ENCODE measurements at regions not wholly inside any gene's neighbourhood (a gene's known extent, or its start where the extent isn't known, plus 50 kb on each side); places are given as distances from the start of the nearest gene placed in this dataset.

- no peak for DNase-seq
Observed at GRCh38 chr2:67625690-67626475, 228.8 kb downstream of the ETAA1 start.

- DNase-seq = no peak
Observed at GRCh38 chr2:67626656-67627055, 229.5 kb downstream of the ETAA1 start.

GRCh38 chr2:67627456-67628207, 230.5 kb downstream of the ETAA1 start:
- DNase-seq = no peak

GRCh38 chr2:67628892-67629291, 231.8 kb downstream of the ETAA1 start:
- no peak for DNase-seq

GRCh38 chr2:67631483-67631882, 234.3 kb downstream of the ETAA1 start:
- DNase-seq = no peak

GRCh38 chr2:67633212-67633856, 236.2 kb downstream of the ETAA1 start:
- DNase-seq = no peak

- no peak for DNase-seq
Observed at GRCh38 chr2:67638146-67638545, 241.0 kb downstream of the ETAA1 start.

- DNase-seq = no peak
Observed at GRCh38 chr2:67641312-67642045, 244.3 kb downstream of the ETAA1 start.

GRCh38 chr2:67642046-67642382, 244.9 kb downstream of the ETAA1 start:
- no peak for DNase-seq

- no peak for DNase-seq
Observed at GRCh38 chr2:67642961-67643360, 245.8 kb downstream of the ETAA1 start.

GRCh38 chr2:67645280-67646138, 248.4 kb downstream of the ETAA1 start:
- DNase-seq = no peak

- no peak for DNase-seq
Observed at GRCh38 chr2:67646714-67647333, 249.7 kb downstream of the ETAA1 start.

GRCh38 chr2:67649331-67650261, 252.5 kb downstream of the ETAA1 start:
- DNase-seq = no peak

GRCh38 chr2:67650291-67651133, 253.4 kb downstream of the ETAA1 start:
- DNase-seq = no peak

GRCh38 chr2:67651565-67651964, 254.4 kb downstream of the ETAA1 start:
- DNase-seq = no peak

- no peak for DNase-seq
Observed at GRCh38 chr2:67652679-67653078, 255.5 kb downstream of the ETAA1 start.

- no peak for DNase-seq
Observed at GRCh38 chr2:67656875-67657274, 259.7 kb downstream of the ETAA1 start.

GRCh38 chr2:67658820-67659219, 261.7 kb downstream of the ETAA1 start:
- DNase-seq = no peak

- no peak for DNase-seq
Observed at GRCh38 chr2:67660015-67660602, 263.0 kb downstream of the ETAA1 start.

All from stimulated activated CD4-positive, alpha-beta T cell treated with anti-CD3 and anti-CD28 coated beads, Interleukin-12 subunit alpha, Interleukin-12 subunit beta, amount 100 ng/mL, for 4 hours (primary cell).